ENCODE measurements at regions not wholly inside any gene's neighbourhood (a gene's known extent, or its start where the extent isn't known, plus 50 kb on each side); places are given as distances from the start of the nearest gene placed in this dataset.

GRCh38 chr20:55544638-55545037 is 460.7 kb downstream of the CBLN4 start:
- no peak for TF ChIP-seq MYC (IDR thresholded peaks at IDR 0.05; ENCODE audit: low read depth, low read length)
- TF ChIP-seq, protein P1, sequence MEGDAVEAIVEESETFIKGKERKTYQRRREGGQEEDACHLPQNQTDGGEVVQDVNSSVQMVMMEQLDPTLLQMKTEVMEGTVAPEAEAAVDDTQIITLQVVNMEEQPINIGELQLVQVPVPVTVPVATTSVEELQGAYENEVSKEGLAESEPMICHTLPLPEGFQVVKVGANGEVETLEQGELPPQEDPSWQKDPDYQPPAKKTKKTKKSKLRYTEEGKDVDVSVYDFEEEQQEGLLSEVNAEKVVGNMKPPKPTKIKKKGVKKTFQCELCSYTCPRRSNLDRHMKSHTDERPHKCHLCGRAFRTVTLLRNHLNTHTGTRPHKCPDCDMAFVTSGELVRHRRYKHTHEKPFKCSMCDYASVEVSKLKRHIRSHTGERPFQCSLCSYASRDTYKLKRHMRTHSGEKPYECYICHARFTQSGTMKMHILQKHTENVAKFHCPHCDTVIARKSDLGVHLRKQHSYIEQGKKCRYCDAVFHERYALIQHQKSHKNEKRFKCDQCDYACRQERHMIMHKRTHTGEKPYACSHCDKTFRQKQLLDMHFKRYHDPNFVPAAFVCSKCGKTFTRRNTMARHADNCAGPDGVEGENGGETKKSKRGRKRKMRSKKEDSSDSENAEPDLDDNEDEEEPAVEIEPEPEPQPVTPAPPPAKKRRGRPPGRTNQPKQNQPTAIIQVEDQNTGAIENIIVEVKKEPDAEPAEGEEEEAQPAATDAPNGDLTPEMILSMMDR (IDR thresholded peaks at IDR 0.05; ENCODE audit: low read depth, low read length): no peak
